HepG2 (cell line): ENCODE measurements at regions not wholly inside any gene's neighbourhood (a gene's known extent, or its start where the extent isn't known, plus 50 kb on each side); places are given as distances from the start of the nearest gene placed in this dataset.

Experiments
- ATAC-seq: fragments of 200-7000 bp; cut with Tn5 transposase; 3 replicates; pipeline ENCODE4 v1.9.1; 2020; ENCODE audit warnings: mild to moderate bottlenecking, moderate library complexity
- BruUV-seq: library from RNA; stranded (reverse); fragments of 400-500 nt; replicated peaks from 2 replicates; lab custom pipeline; 2021; lab: Mats Ljungman, UMichigan
- CTCF ChIA-PET: fragments of 300-600 bp; formaldehyde crosslinking; extraction: SDS; loops from one replicate; lab custom pipeline; 2021; ENCODE audit warnings: low total read pairs, inconsistent platforms, low intra/inter-chr PET ratio; lab: Yijun Ruan, JAX
- POLR2A ChIA-PET: fragments of 350-600 bp; sonication (Branson Sonifier 250); formaldehyde crosslinking; loops from one replicate; lab custom pipeline; 2020; ENCODE audit warnings: antibody characterized with exemption, inconsistent platforms; lab: Yijun Ruan, JAX
- DNase-seq: peaks from one replicate; pipeline ENCODE4 v3.0.0-alpha.2; 2015; ENCODE audit warnings: low spot score
- FAIRE-seq: peaks from 3 replicates; lab custom pipeline; 2011; peaks lifted over from hg19 to GRCh38; lab: Jason Lieb, UNC
- H2AFZ ChIP-seq: one replicate; pipeline ENCODE4 v1.6.1; 2011; ENCODE audit warnings: low read length, inconsistent platforms
- H3K27ac ChIP-seq: fragments of 300-600 bp; 3 replicates; pipeline ENCODE4 v1.8.0; 2011; ENCODE audit warnings: mixed run types, mild to moderate bottlenecking, mixed read lengths, low read length, inconsistent platforms; ENCODE audit not compliant: insufficient read depth; ENCODE audit errors: extremely low read length
- H3K27me3 ChIP-seq, 2 experiments: fragments of 200-600 bp in 1 of 2; 2 replicates in 1 of 2; 3 replicates in 1 of 2; pipeline versions ENCODE4 v1.6.0 to v1.8.0; 2011; ENCODE audit warnings: low read length in 2 of 2, mild to moderate bottlenecking in 2 of 2, moderate library complexity in 2 of 2, inconsistent platforms in 1 of 2; ENCODE audit not compliant: insufficient read depth in 2 of 2, control insufficient read depth in 1 of 2
- H3K36me3 ChIP-seq, 2 experiments: fragments of 200-600 bp in 1 of 2; replicated peaks in 1 of 2; 2 replicates in 1 of 2; 3 replicates in 1 of 2; pipeline versions ENCODE4 v1.5.1 to v1.8.0; 2011; ENCODE audit warnings: low read length in 2 of 2, inconsistent platforms in 1 of 2; ENCODE audit not compliant: insufficient read depth in 2 of 2, control insufficient read depth in 1 of 2
- H3K4me1 ChIP-seq: 2 replicates; pipeline ENCODE4 v1.5.1; 2012; ENCODE audit warnings: low read length, inconsistent platforms; ENCODE audit not compliant: insufficient read depth
- H3K4me2 ChIP-seq: 2 replicates; pipeline ENCODE4 v1.6.0; 2011; ENCODE audit warnings: low read depth, low read length, inconsistent platforms
- H3K4me3 ChIP-seq, 3 experiments: fragments of 200-600 bp in 1 of 3; sonication (generic), shearing (Covaris generic) in 1 of 3; replicated peaks in 1 of 3; 2 replicates each; pipeline ENCODE4 v1.5.1; 2011 to 2016; ENCODE audit warnings: low read length in 3 of 3, inconsistent platforms in 2 of 3, low read depth in 2 of 3, mild to moderate bottlenecking in 2 of 3, control low read depth in 1 of 3, mixed read lengths in 1 of 3; ENCODE audit not compliant: insufficient read depth in 1 of 3
- H3K79me2 ChIP-seq: one replicate; pipeline ENCODE4 v1.6.1; 2011; ENCODE audit warnings: low read length, inconsistent platforms; ENCODE audit not compliant: insufficient read depth
- H3K9ac ChIP-seq: 2 replicates; pipeline ENCODE4 v1.6.0; 2011; ENCODE audit warnings: mild to moderate bottlenecking, low read depth, low read length, inconsistent platforms; ENCODE audit not compliant: insufficient read depth
- H3K9me3 ChIP-seq: 2 replicates; pipeline ENCODE4 v1.5.1; 2012; ENCODE audit warnings: mild to moderate bottlenecking, low read length
- H4K20me1 ChIP-seq: 2 replicates; pipeline ENCODE4 v1.6.0; 2011; ENCODE audit warnings: inconsistent platforms, mild to moderate bottlenecking, low read length, moderate library complexity; ENCODE audit not compliant: insufficient read depth
- ARNTL ChIP-seq: sonication (generic); formaldehyde crosslinking; IDR thresholded peaks from 2 replicates; pipeline ENCODE4 v1.4.0; 2020; ENCODE audit warnings: mild to moderate bottlenecking, missing genetic modification reagents
- FOXP1 ChIP-seq, 2 experiments: fragments of 450-650 bp in 1 of 2; IDR thresholded peaks; 2 replicates each; pipeline ENCODE4 v1.6.1; 2017 to 2018; ENCODE audit warnings: antibody characterized with exemption in 1 of 2
- MAFF ChIP-seq: IDR thresholded peaks from 2 replicates; pipeline ENCODE4 v1.6.1; 2011; ENCODE audit warnings: low read depth, low read length, improper control_type of control experiment
- MED8 ChIP-seq: sonication (generic); formaldehyde crosslinking; IDR thresholded peaks from 2 replicates; pipeline ENCODE4 v1.8.1; 2023; ENCODE audit warnings: mild to moderate bottlenecking, missing genetic modification reagents; ENCODE audit not compliant: insufficient replicate concordance
- RXRA ChIP-seq: sonication (generic); formaldehyde crosslinking; IDR thresholded peaks from 2 replicates; pipeline ENCODE4 v1.5.1; 2020; ENCODE audit warnings: missing genetic modification reagents
- SOX13 ChIP-seq, 3 experiments: fragments of 450-650 bp in 1 of 3; sonication (generic) in 1 of 3; formaldehyde crosslinking in 1 of 3; IDR thresholded peaks in 2 of 3; conservative IDR thresholded peaks in 1 of 3; 2 replicates each; pipeline versions ENCODE4 v1.5.0 to v1.6.1; 2016 to 2020; ENCODE audit warnings: antibody characterized with exemption in 1 of 3, mild to moderate bottlenecking in 1 of 3, missing compliant biosample characterization in 1 of 3, missing genetic modification reagents in 1 of 3, moderate library complexity in 1 of 3
- SP5 ChIP-seq: IDR thresholded peaks from 2 replicates; pipeline ENCODE4 v1.6.1; 2016; ENCODE audit warnings: low read depth, borderline replicate concordance
- SYNCRIP ChIP-seq: fragments of 200-400 bp; formaldehyde crosslinking; IDR thresholded peaks from 2 replicates; pipeline ENCODE4 v1.6.1; 2018; ENCODE audit warnings: mild to moderate bottlenecking, low read depth, low read length; ENCODE audit not compliant: insufficient read depth
- WIZ ChIP-seq: sonication (generic); formaldehyde crosslinking; IDR thresholded peaks from 2 replicates; pipeline ENCODE4 v1.5.1; 2020; ENCODE audit warnings: mild to moderate bottlenecking, missing genetic modification reagents
- ZNF619 ChIP-seq: sonication (generic); formaldehyde crosslinking; IDR thresholded peaks from 2 replicates; pipeline ENCODE4 v1.4.0; 2020; ENCODE audit warnings: mild to moderate bottlenecking, missing genetic modification reagents
- ZNF629 ChIP-seq: sonication (generic); formaldehyde crosslinking; conservative IDR thresholded peaks from 2 replicates; pipeline ENCODE4 v1.5.0; 2020; ENCODE audit warnings: missing genetic modification reagents
- ZNF652 ChIP-seq: IDR thresholded peaks from 2 replicates; pipeline ENCODE4 v1.6.1; 2016; ENCODE audit warnings: low read depth, borderline replicate concordance
- WGBS: methylation state at CpG from one replicate; pipeline ENCODE4 v1.1.6; 2017; ENCODE audit warnings: low lambda C conversion rate; 5-methylcytosine and 5-hydroxymethylcytosine counted together
- in situ Hi-C: cut with HindIII; loops from 2 replicates; pipeline ENCODE4 v1.10.0; 2017; ENCODE audit warnings: low pct_unique_long_range_greater_than_20kb; ENCODE audit not compliant: extremely low pct_ligation_motif_present
- intact Hi-C: fragments of 100-400 bp; cut with micrococcal nuclease; formaldehyde crosslinking; loops from one replicate; pipeline ENCODE4 v1.10.0; 2022; ENCODE audit not compliant: unreplicated experiment
- TF ChIP-seq, protein P1 (sequence below): sonication (generic); formaldehyde crosslinking; IDR thresholded peaks from 2 replicates; pipeline ENCODE4 v1.5.0; 2020; ENCODE audit warnings: missing genetic modification reagents
- TF ChIP-seq, protein P2 (sequence below): sonication (generic); formaldehyde crosslinking; IDR thresholded peaks from 2 replicates; pipeline ENCODE4 v1.8.0; 2022; ENCODE audit warnings: low read depth, missing genetic modification reagents
- TF ChIP-seq, protein P3 (sequence below): sonication (generic); formaldehyde crosslinking; IDR thresholded peaks from 2 replicates; pipeline ENCODE4 v1.4.0; 2020; ENCODE audit warnings: missing genetic modification reagents, mild to moderate bottlenecking, borderline replicate concordance

DNA sequence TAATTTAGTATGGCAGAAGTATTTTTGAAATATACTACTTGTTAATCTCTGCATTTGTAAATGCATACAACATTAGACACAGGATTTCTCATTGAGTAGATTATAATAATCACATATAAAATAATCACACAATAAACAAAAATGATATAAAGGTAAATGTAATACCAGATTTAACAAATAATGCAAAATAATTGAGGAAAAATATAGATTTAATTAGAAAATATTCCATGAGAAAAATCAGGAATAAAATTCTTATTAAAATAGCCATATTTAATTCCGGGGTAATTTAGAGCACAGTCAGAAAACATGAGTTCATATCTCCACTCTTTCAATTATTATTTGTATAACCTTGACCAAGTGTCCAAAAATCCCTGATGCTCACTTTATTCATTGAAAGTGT is 385.9 kb upstream of the SYT4 start:
- Histone ChIP-seq H3K79me2 (no peaks in the 10 kb centered on the region), H3K36me3 (no peaks in the 10 kb centered on the region), H3K4me3 (no peak overlapping the region), H3K27me3 (no peaks in the 10 kb centered on the region), H3K4me2 (no peak overlapping the region), H3K9ac (no peak overlapping the region), H3K9me3 (peaks cover 4% of the 10 kb centered on the region; the same call in 1 of the 2 replicates), H4K20me1 (no peaks in the 10 kb centered on the region), H2AFZ (no peak overlapping the region), H3K27ac (no peak overlapping the region), H3K4me1 (no peaks in the 10 kb centered on the region)
- 2% methylated on average over 1 of the region's 1 CpG for WGBS
- TF ChIP-seq SOX13 (IDR thresholded peaks at IDR 0.05) (no peak), SOX13 (CRISPR knock-in tag; conservative IDR thresholded peaks at IDR 0.05 in 1 of 2, IDR thresholded peaks at IDR 0.05 in 1 of 2) (no peak), WIZ (CRISPR knock-in tag) (no peak), ZNF619 (no peak), ZNF652 (CRISPR knock-in tag) (no peak), SYNCRIP (no peak), MAFF (no peak), FOXP1 (IDR thresholded peaks at IDR 0.05) (no peak), FOXP1 (CRISPR knock-in tag; IDR thresholded peaks at IDR 0.05) (no peak), RXRA (CRISPR knock-in tag) (no peak), SP5 (CRISPR knock-in tag) (no peak), MED8 (CRISPR knock-in tag) (no peak), ZNF629 (CRISPR knock-in tag) (no peak), ARNTL (CRISPR knock-in tag) (no peak)
- TF ChIP-seq, protein P1, sequence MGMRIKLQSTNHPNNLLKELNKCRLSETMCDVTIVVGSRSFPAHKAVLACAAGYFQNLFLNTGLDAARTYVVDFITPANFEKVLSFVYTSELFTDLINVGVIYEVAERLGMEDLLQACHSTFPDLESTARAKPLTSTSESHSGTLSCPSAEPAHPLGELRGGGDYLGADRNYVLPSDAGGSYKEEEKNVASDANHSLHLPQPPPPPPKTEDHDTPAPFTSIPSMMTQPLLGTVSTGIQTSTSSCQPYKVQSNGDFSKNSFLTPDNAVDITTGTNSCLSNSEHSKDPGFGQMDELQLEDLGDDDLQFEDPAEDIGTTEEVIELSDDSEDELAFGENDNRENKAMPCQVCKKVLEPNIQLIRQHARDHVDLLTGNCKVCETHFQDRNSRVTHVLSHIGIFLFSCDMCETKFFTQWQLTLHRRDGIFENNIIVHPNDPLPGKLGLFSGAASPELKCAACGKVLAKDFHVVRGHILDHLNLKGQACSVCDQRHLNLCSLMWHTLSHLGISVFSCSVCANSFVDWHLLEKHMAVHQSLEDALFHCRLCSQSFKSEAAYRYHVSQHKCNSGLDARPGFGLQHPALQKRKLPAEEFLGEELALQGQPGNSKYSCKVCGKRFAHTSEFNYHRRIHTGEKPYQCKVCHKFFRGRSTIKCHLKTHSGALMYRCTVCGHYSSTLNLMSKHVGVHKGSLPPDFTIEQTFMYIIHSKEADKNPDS, result no peak
- TF ChIP-seq, protein P2, sequence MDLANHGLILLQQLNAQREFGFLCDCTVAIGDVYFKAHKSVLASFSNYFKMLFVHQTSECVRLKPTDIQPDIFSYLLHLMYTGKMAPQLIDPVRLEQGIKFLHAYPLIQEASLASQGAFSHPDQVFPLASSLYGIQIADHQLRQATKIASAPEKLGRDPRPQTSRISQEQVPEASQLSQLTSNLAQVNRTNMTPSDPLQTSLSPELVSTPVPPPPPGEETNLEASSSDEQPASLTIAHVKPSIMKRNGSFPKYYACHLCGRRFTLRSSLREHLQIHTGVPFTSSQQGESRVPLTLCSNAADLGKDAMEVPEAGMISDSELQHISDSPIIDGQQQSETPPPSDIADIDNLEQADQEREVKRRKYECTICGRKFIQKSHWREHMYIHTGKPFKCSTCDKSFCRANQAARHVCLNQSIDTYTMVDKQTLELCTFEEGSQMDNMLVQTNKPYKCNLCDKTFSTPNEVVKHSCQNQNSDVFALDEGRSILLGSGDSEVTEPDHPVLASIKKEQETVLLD (CRISPR knock-in tag), result no peak
- TF ChIP-seq, protein P3, sequence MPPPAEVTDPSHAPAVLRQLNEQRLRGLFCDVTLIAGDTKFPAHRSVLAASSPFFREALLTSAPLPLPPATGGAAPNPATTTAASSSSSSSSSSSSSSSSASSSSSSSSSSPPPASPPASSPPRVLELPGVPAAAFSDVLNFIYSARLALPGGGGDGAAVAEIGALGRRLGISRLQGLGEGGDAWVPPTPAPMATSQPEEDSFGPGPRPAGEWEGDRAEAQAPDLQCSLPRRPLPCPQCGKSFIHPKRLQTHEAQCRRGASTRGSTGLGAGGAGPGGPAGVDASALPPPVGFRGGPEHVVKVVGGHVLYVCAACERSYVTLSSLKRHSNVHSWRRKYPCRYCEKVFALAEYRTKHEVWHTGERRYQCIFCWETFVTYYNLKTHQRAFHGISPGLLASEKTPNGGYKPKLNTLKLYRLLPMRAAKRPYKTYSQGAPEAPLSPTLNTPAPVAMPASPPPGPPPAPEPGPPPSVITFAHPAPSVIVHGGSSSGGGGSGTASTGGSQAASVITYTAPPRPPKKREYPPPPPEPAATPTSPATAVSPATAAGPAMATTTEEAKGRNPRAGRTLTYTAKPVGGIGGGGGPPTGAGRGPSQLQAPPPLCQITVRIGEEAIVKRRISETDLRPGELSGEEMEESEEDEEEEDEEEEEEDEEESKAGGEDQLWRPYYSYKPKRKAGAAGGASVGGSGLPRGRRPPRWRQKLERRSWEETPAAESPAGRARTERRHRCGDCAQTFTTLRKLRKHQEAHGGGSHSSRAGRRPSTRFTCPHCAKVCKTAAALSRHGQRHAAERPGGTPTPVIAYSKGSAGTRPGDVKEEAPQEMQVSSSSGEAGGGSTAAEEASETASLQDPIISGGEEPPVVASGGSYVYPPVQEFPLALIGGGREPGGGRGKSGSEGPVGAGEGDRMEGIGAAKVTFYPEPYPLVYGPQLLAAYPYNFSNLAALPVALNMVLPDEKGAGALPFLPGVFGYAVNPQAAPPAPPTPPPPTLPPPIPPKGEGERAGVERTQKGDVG (CRISPR knock-in tag), result no peak
- DNase-seq (no peak), ATAC-seq (no peak), FAIRE-seq (no peak)
- no TSS peak for BruUV-seq
- in situ Hi-C loops, result no loop called here
- intact Hi-C loops, result no loop called here
- ChIA-PET CTCF (no interaction called here), POLR2A (no interaction called here)
